GM12891 (cell line): ENCODE measurements at regions not wholly inside any gene's neighbourhood (a gene's known extent, or its start where the extent isn't known, plus 50 kb on each side); places are given as distances from the start of the nearest gene placed in this dataset.

ENCODE experiments used
- DNase-seq: peaks from one replicate; pipeline ENCODE4 v3.0.0; 2011; ENCODE audit warnings: low spot score; ENCODE audit not compliant: insufficient read length
- FAIRE-seq: peaks from 2 replicates; lab custom pipeline; 2011; peaks lifted over from hg19 to GRCh38; lab: Jason Lieb, UNC
- PAX5 ChIP-seq: IDR thresholded peaks from 2 replicates; pipeline ENCODE4 v1.6.1; 2011; ENCODE audit warnings: low read length, moderate library complexity, mild to moderate bottlenecking; ENCODE audit not compliant: insufficient read depth, severe bottlenecking
- POLR2A ChIP-seq: IDR thresholded peaks from 2 replicates; pipeline ENCODE4 v1.6.1; 2011; ENCODE audit warnings: low read depth, low read length, control low read depth
- POLR2AphosphoS5 ChIP-seq: IDR thresholded peaks from 2 replicates; pipeline ENCODE4 v1.6.1; 2011; ENCODE audit warnings: low read depth, low read length, control low read depth
- POU2F2 ChIP-seq: IDR thresholded peaks from 2 replicates; pipeline ENCODE4 v1.6.1; 2011; ENCODE audit warnings: low read depth, mild to moderate bottlenecking, control low read depth, low read length, moderate library complexity
- SPI1 ChIP-seq: IDR thresholded peaks from 2 replicates; pipeline ENCODE4 v1.6.1; 2011; ENCODE audit warnings: low read depth, low read length, control low read depth
- TAF1 ChIP-seq: IDR thresholded peaks from 2 replicates; pipeline ENCODE4 v1.6.1; 2011; ENCODE audit warnings: low read depth, low read length, control low read depth

- FAIRE-seq (no peak), DNase-seq (no peak)
- TF ChIP-seq PAX5 = no peak
- no peak for TF ChIP-seq SPI1
- no peak for TF ChIP-seq POLR2A
- no peak for TF ChIP-seq POLR2AphosphoS5
- TF ChIP-seq TAF1 = no peak
- TF ChIP-seq POU2F2 = no peak
These were observed 472.4 kb downstream of the PMP22 start for GRCh38 chr17:14792746-14793145.

GRCh38 chr17:14791221-14791620 lies 473.9 kb downstream of the PMP22 start:
- DNase-seq = no peak
- TF ChIP-seq POLR2A = no peak
- TF ChIP-seq TAF1 = no peak
- no peak for TF ChIP-seq POU2F2
- no peak for TF ChIP-seq PAX5
- no peak for TF ChIP-seq SPI1
- no peak for TF ChIP-seq POLR2AphosphoS5
- no peak for FAIRE-seq

DNA sequence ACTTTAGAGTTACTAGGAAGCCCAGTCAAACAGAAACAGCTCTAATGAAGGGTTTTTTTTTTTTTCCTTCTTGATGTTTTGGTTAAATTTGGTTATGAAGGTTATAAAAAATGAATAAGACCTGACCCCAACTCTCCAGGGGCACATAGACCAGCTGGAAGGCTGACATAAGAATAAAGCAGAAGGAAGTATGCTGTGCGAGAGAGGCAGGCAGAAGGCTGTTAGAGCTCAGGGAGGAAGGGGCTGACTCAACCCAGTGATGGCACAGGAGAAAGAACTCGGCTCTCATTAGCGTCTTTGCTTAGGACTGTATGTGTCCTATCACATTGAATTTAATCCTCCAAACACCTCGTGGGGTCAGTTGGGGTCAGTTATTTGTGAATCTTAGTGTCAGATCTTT lies 474.6 kb downstream of the PMP22 start:
- no peak for FAIRE-seq
- DNase-seq = no peak
- no peak for TF ChIP-seq POLR2AphosphoS5

DNA sequence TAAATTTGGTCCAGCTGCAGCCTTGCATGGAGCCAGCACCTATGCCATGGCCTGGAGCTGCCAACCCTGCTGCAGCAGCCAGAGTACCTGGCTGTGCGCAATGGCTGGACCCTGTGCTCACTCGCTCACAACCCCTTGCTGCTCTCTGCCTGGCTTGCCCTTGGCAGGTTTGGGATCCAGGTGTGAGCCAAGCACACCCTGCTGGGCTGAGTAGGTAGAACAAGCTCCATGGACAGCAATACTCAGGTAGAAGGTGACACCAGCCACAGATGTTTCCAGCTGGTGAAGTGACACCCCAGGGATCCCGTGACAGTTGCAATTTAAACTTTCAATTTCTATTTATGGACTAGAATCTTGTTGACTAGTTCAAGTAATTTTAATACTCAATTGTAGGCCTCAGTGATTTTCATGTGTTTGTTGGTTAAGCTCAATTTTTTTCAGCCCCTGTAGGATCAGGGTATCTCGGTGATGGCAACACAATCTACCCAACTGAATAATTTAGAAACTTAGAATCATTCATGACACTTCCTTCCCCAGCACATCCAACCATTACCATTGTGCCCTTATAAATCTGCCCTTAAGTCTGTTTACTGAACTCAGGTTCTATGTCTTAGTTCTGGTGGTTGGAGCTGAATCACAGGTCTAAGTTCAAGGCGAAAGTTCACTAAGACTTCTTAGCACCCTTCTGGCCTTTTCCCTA lies 480.0 kb downstream of the PMP22 start:
- DNase-seq (no peak), FAIRE-seq (no peak)
- no peak for TF ChIP-seq POU2F2
- TF ChIP-seq TAF1 = no peak
- no peak for TF ChIP-seq SPI1
- no peak for TF ChIP-seq POLR2AphosphoS5
- TF ChIP-seq PAX5 = no peak
- no peak for TF ChIP-seq POLR2A

- FAIRE-seq = no peak
- TF ChIP-seq POU2F2 = no peak
- TF ChIP-seq POLR2AphosphoS5 = no peak
- no peak for TF ChIP-seq PAX5
- no peak for TF ChIP-seq POLR2A
- TF ChIP-seq TAF1 = no peak
- TF ChIP-seq SPI1 = no peak
- DNase-seq = no peak
These were observed 480.2 kb downstream of the HS3ST3B1 start for GRCh38 chr17:14781123-14781522.

- TF ChIP-seq POLR2AphosphoS5 (no peak), TAF1 (no peak), POU2F2 (no peak), SPI1 (no peak), PAX5 (no peak), POLR2A (no peak)
- DNase-seq = no peak
- FAIRE-seq = no peak
These were observed 479.3 kb downstream of the HS3ST3B1 start for GRCh38 chr17:14780097-14780651.

DNA sequence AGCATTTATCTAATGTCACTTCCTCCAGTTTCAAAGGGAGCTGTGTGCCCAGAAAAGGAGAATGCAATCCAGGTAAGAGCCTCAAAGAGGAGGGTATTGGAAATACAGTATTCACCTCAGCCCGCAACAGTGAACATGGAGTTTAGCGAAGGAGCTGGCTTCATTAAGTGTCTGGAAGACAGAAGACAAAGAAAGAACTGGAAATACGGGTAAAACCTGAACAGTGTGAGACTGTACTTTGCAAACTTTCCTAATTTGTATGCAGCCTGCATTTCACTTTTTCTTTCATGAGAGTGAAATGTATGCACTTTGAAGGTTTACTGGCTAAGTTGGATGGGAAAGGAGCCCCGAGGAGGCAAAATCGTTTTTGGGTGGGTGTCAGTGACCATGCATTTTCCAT lies 478.4 kb downstream of the HS3ST3B1 start:
- FAIRE-seq = no peak
- DNase-seq = no peak
- TF ChIP-seq SPI1 = no peak
- no peak for TF ChIP-seq POU2F2
- TF ChIP-seq POLR2A = no peak
- no peak for TF ChIP-seq POLR2AphosphoS5
- TF ChIP-seq PAX5 = no peak
- TF ChIP-seq TAF1 = no peak

GRCh38 chr17:14777291-14777690 lies 476.4 kb downstream of the HS3ST3B1 start:
- TF ChIP-seq SPI1 (no peak), POLR2AphosphoS5 (no peak), POLR2A (no peak), TAF1 (no peak), POU2F2 (no peak), PAX5 (no peak)
- no peak for FAIRE-seq

DNA sequence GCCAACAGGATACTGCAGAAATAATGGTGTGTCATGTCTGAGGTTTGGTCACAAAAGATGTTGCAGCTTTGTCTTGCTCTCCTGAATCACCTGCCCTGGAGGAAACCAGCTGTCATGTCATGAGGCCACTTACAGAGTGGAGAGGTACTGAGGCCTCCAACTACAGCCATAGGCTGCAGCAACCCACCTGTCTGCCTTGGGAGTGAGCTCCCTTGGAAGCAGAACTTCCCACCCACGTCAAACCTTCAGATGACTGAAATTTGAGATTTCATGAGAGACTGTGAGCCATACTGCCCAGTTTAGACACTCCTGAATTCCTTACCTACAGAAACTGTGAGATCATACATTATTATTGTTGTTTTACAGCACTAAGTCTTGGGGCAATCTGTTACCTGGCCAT lies 475.9 kb downstream of the HS3ST3B1 start:
- TF ChIP-seq POU2F2 = no peak
- no peak for TF ChIP-seq POLR2AphosphoS5
- TF ChIP-seq TAF1 = no peak
- TF ChIP-seq SPI1 = no peak
- no peak for TF ChIP-seq POLR2A
- no peak for TF ChIP-seq PAX5
- FAIRE-seq (no peak), DNase-seq (no peak)

More at GRCh38 chr17:14777291-14777690, 476.4 kb downstream of the HS3ST3B1 start:
- DNase-seq = no peak
